Lower leg skin (tissue), 3 donors: ENCODE measurements at regions not wholly inside any gene's neighbourhood (a gene's known extent, or its start where the extent isn't known, plus 50 kb on each side); places are given as distances from the start of the nearest gene placed in this dataset.

Experiments used
- CTCF ChIP-seq, 3 donors: fragments of 450-650 bp; IDR thresholded peaks; one replicate each; pipeline ENCODE4 v1.5.1; 2016; ENCODE audit warnings: antibody characterized with exemption in 3 of 3, mild to moderate bottlenecking in 3 of 3, moderate library complexity in 2 of 3
- POLR2A ChIP-seq, 2 donors: fragments of 450-650 bp; IDR thresholded peaks; one replicate each; pipeline ENCODE4 v1.6.1; 2016 to 2017; ENCODE audit warnings: antibody characterized with exemption in 2 of 2, mild to moderate bottlenecking in 1 of 2, moderate library complexity in 1 of 2

GRCh38 chr3:177438596-177439220, 241.4 kb upstream of the TBL1XR1 start:
- TF ChIP-seq CTCF (IDR thresholded peaks at IDR 0.05): no peak
- no peak for TF ChIP-seq POLR2A (IDR thresholded peaks at IDR 0.05)
